ENCODE measurements at regions not wholly inside any gene's neighbourhood (a gene's known extent, or its start where the extent isn't known, plus 50 kb on each side); places are given as distances from the start of the nearest gene placed in this dataset.

- no peaks in the 10 kb centered on the region for H3K9me3 ChIP-seq (ENCODE audit: control insufficient read depth in 1 of 2, insufficient read depth in 1 of 2, low read depth in 1 of 2, low read length in 2 of 2)
- H3K4me3 ChIP-seq (replicated peaks in 1 of 2; ENCODE audit: low read depth in 1 of 2, low read length in 2 of 2), result no peak overlapping the region
- ChIA-PET CTCF (no interaction called here), RAD21 (ENCODE audit: low non-redundant PET in 1 of 2, low total read pairs in 2 of 2, uncharacterized antibody in 2 of 2, unreplicated experiment in 2 of 2) (no interaction called here), POLR2A (no interaction called here)
- no peaks in the 10 kb centered on the region for H3K36me3 ChIP-seq (ENCODE audit: control insufficient read depth in 1 of 2, insufficient read depth in 2 of 2, low read length in 2 of 2)
- no peak overlapping the region for H3K27ac ChIP-seq (ENCODE audit: low read depth, low read length)
- TF ChIP-seq SP1 (IDR thresholded peaks at IDR 0.05; ENCODE audit: low read depth) (no peak), RAD21 (IDR thresholded peaks at IDR 0.05; ENCODE audit: low read depth) (no peak), JUND (IDR thresholded peaks at IDR 0.05) (no peak), SRF (IDR thresholded peaks at IDR 0.05; ENCODE audit: low read depth) (no peak), ZNF274 (IDR thresholded peaks at IDR 0.05; ENCODE audit: low read depth, low read length) (no peak), CBX3 (IDR thresholded peaks at IDR 0.05; ENCODE audit: low read depth) (no peak), CEBPB (IDR thresholded peaks at IDR 0.05; ENCODE audit: low read depth) (no peak), EZH2phosphoT487 (IDR thresholded peaks at IDR 0.05; ENCODE audit: borderline replicate concordance) (no peak), ATF3 (IDR thresholded peaks at IDR 0.05) (no peak), SIN3A (IDR thresholded peaks at IDR 0.05; ENCODE audit: low read depth) (no peak), EGR1 (IDR thresholded peaks at IDR 0.05; ENCODE audit: low read depth) (no peak), POLR2AphosphoS5 (IDR thresholded peaks at IDR 0.05; ENCODE audit: low read depth, low read length) (no peak), YY1 (IDR thresholded peaks at IDR 0.05; ENCODE audit: extremely low read depth, insufficient replicate concordance, low read depth, low read length) (no peak), EZH2 (IDR thresholded peaks at IDR 0.05) (no peak), POLR2A (IDR thresholded peaks at IDR 0.05; ENCODE audit: borderline replicate concordance, extremely low read depth, insufficient read depth, insufficient read length) (no peak), ELF1 (IDR thresholded peaks at IDR 0.05; ENCODE audit: borderline replicate concordance, low read depth) (no peak), TCF7L2 (IDR thresholded peaks at IDR 0.05; ENCODE audit: borderline replicate concordance, extremely low read depth, insufficient read depth, insufficient read length) (no peak), CTCF (IDR thresholded peaks at IDR 0.05 in 2 of 3, conservative IDR thresholded peaks at IDR 0.05 in 1 of 3; ENCODE audit: borderline replicate concordance in 1 of 3, insufficient read depth in 1 of 3, low read depth in 2 of 3, low read length in 2 of 3) (no peak)
- TF ChIP-seq, protein P1, sequence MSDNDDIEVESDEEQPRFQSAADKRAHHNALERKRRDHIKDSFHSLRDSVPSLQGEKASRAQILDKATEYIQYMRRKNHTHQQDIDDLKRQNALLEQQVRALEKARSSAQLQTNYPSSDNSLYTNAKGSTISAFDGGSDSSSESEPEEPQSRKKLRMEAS (IDR thresholded peaks at IDR 0.05), result no peak
- TF ChIP-seq, protein P2, sequence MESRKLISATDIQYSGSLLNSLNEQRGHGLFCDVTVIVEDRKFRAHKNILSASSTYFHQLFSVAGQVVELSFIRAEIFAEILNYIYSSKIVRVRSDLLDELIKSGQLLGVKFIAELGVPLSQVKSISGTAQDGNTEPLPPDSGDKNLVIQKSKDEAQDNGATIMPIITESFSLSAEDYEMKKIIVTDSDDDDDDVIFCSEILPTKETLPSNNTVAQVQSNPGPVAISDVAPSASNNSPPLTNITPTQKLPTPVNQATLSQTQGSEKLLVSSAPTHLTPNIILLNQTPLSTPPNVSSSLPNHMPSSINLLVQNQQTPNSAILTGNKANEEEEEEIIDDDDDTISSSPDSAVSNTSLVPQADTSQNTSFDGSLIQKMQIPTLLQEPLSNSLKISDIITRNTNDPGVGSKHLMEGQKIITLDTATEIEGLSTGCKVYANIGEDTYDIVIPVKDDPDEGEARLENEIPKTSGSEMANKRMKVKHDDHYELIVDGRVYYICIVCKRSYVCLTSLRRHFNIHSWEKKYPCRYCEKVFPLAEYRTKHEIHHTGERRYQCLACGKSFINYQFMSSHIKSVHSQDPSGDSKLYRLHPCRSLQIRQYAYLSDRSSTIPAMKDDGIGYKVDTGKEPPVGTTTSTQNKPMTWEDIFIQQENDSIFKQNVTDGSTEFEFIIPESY (IDR thresholded peaks at IDR 0.05; ENCODE audit: extremely low read depth, insufficient replicate concordance, low read length), result no peak
- ATAC-seq (no peak), DNase-seq (ENCODE audit: low read depth, low spot score) (no peak)
- no peak overlapping the region for H3K4me2 ChIP-seq (ENCODE audit: low read length)
- H2AFZ ChIP-seq (ENCODE audit: low read depth, low read length, poor library complexity, severe bottlenecking), result no peak overlapping the region
- H4K20me1 ChIP-seq (ENCODE audit: insufficient read depth), result no peaks in the 10 kb centered on the region
- no peaks in the 10 kb centered on the region for H3K9me2 ChIP-seq (ENCODE audit: insufficient read depth)
- H3K4me1 ChIP-seq (ENCODE audit: control insufficient read depth in 1 of 2, insufficient read depth in 2 of 2, low read length in 2 of 2), result no peaks in the 10 kb centered on the region
- H3K79me2 ChIP-seq (ENCODE audit: insufficient read depth, low read length), result no peaks in the 10 kb centered on the region
- intact Hi-C loops (cut with micrococcal nuclease), result no loop called here
- BruUV-seq (replicated peaks), result no TSS peak
- H3K27me3 ChIP-seq (ENCODE audit: insufficient read depth, low read length), result peaks cover 6% of the 10 kb centered on the region; the same call in 1 of the 2 replicates
- H3K9ac ChIP-seq (ENCODE audit: low read length), result no peak overlapping the region
Observed at GRCh38 chr11:16555956-16556355, 182.5 kb upstream of the C11orf58 start.

All from HCT116 (cell line).